GM23338 (cell line): ENCODE measurements at regions not wholly inside any gene's neighbourhood (a gene's known extent, or its start where the extent isn't known, plus 50 kb on each side); places are given as distances from the start of the nearest gene placed in this dataset.

ENCODE experiments used
- ATAC-seq: fragments of 200-7000 bp; cut with Tn5 transposase; 3 replicates; pipeline ENCODE4 v1.9.1; 2020
- DNase-seq: peaks from one replicate; pipeline ENCODE4 v3.0.0-alpha.2; 2015; ENCODE audit warnings: low spot score
- H2AFZ ChIP-seq: fragments of 200-600 bp; sonication (generic); 2 replicates; pipeline ENCODE4 v1.8.0; 2016; ENCODE audit warnings: antibody characterized with exemption, mild to moderate bottlenecking, moderate library complexity
- H3F3A ChIP-seq: fragments of 200-600 bp; sonication (generic); replicated peaks from 2 replicates; pipeline ENCODE4 v1.8.0; 2017; ENCODE audit warnings: antibody characterized with exemption, mixed run types, low read depth
- H3K27ac ChIP-seq: fragments of 200-600 bp; sonication (generic); 2 replicates; pipeline ENCODE4 v1.6.1; 2016; ENCODE audit warnings: low read depth
- H3K27me3 ChIP-seq: fragments of 200-600 bp; sonication (generic); 2 replicates; pipeline ENCODE4 v1.8.0; 2016; ENCODE audit warnings: mild to moderate bottlenecking, mixed run types, moderate library complexity; ENCODE audit not compliant: insufficient read depth
- H3K36me3 ChIP-seq: fragments of 200-600 bp; sonication (generic); 2 replicates; pipeline ENCODE4 v1.8.0; 2016; ENCODE audit warnings: mild to moderate bottlenecking; ENCODE audit not compliant: insufficient read depth
- H3K4me1 ChIP-seq: fragments of 200-600 bp; sonication (generic); 2 replicates; pipeline ENCODE4 v1.8.0; 2016; ENCODE audit warnings: mild to moderate bottlenecking, moderate library complexity; ENCODE audit not compliant: insufficient read depth
- H3K4me2 ChIP-seq: fragments of 200-600 bp; sonication (generic); 2 replicates; pipeline ENCODE4 v1.7.1; 2017; ENCODE audit warnings: mixed run types
- H3K4me3 ChIP-seq: fragments of 200-600 bp; sonication (generic); 2 replicates; pipeline ENCODE4 v1.6.1; 2016; ENCODE audit warnings: mixed run types
- H3K79me2 ChIP-seq: fragments of 200-600 bp; sonication (generic); replicated peaks from 2 replicates; pipeline ENCODE4 v1.8.0; 2017; ENCODE audit warnings: mild to moderate bottlenecking; ENCODE audit not compliant: insufficient read depth
- H3K9me2 ChIP-seq: fragments of 200-600 bp; sonication (generic); 2 replicates; pipeline ENCODE4 v1.8.0; 2017; ENCODE audit not compliant: insufficient read depth
- H4K20me1 ChIP-seq: fragments of 200-600 bp; sonication (generic); replicated peaks from 2 replicates; pipeline ENCODE4 v1.8.0; 2017; ENCODE audit warnings: mild to moderate bottlenecking; ENCODE audit not compliant: insufficient read depth
- H3K27ac Mint-ChIP-seq: 2 replicates; pipeline ENCODE4 v1.8.0; 2020; ENCODE audit warnings: inconsistent platforms, mild to moderate bottlenecking, moderate library complexity, mixed read lengths
- H3K27me3 Mint-ChIP-seq: 3 replicates; pipeline ENCODE4 v1.8.0; 2022; ENCODE audit warnings: low read depth, mild to moderate bottlenecking, moderate library complexity, mixed read lengths, inconsistent platforms; ENCODE audit not compliant: insufficient read depth, poor library complexity
- H3K36me3 Mint-ChIP-seq: 3 replicates; pipeline ENCODE4 v1.8.0; 2021; ENCODE audit warnings: low read depth, mild to moderate bottlenecking, inconsistent platforms, moderate library complexity, mixed read lengths
- H3K4me1 Mint-ChIP-seq: 3 replicates; pipeline ENCODE4 v1.8.0; 2020; ENCODE audit warnings: mild to moderate bottlenecking, inconsistent platforms, mixed read lengths
- H3K4me3 Mint-ChIP-seq: 3 replicates; pipeline ENCODE4 v1.8.0; 2021; ENCODE audit warnings: moderate library complexity, mild to moderate bottlenecking, inconsistent platforms, mixed read lengths
- H3K9me3 Mint-ChIP-seq: 3 replicates; pipeline ENCODE4 v1.8.0; 2020; ENCODE audit warnings: moderate library complexity, mild to moderate bottlenecking, inconsistent platforms, mixed read lengths
- CREB1 ChIP-seq: fragments of 250-450 bp; sonication (Bioruptor Pico); IDR thresholded peaks from 2 replicates; pipeline ENCODE4 v1.5.0; 2020; ENCODE audit warnings: low read depth, mild to moderate bottlenecking, moderate library complexity
- EZH2 ChIP-seq: fragments of 200-600 bp; sonication (generic); IDR thresholded peaks from one replicate; pipeline ENCODE4 v1.8.0; 2017; ENCODE audit warnings: antibody characterized with exemption, mild to moderate bottlenecking, low read depth; ENCODE audit not compliant: unreplicated experiment
- EZH2phosphoT487 ChIP-seq: fragments of 200-600 bp; sonication (generic); IDR thresholded peaks from one replicate; pipeline ENCODE4 v1.8.1; 2018; ENCODE audit warnings: antibody characterized with exemption; ENCODE audit not compliant: unreplicated experiment
- JUNB ChIP-seq: IDR thresholded peaks from one replicate; pipeline ENCODE4 v1.6.1; 2016; ENCODE audit warnings: antibody characterized with exemption; ENCODE audit not compliant: unreplicated experiment
- NANOG ChIP-seq: IDR thresholded peaks from 2 replicates; pipeline ENCODE4 v1.6.1; 2016; ENCODE audit warnings: antibody characterized with exemption, borderline replicate concordance
- POLR2AphosphoS5 ChIP-seq: IDR thresholded peaks from 2 replicates; pipeline ENCODE4 v1.6.1; 2016; ENCODE audit warnings: antibody characterized with exemption, low read depth
- STAT1 ChIP-seq: IDR thresholded peaks from one replicate; pipeline ENCODE4 v1.6.1; 2016; ENCODE audit warnings: antibody characterized with exemption; ENCODE audit not compliant: unreplicated experiment
- ZNF114 ChIP-seq: fragments of 250-450 bp; sonication (Bioruptor Pico); IDR thresholded peaks from 2 replicates; pipeline ENCODE4 v1.5.0; 2020; ENCODE audit warnings: mild to moderate bottlenecking, moderate library complexity
- ZNF331 ChIP-seq: fragments of 250-450 bp; sonication (Bioruptor Pico); IDR thresholded peaks from 2 replicates; pipeline ENCODE4 v1.5.0; 2020; ENCODE audit warnings: low read depth, mild to moderate bottlenecking, moderate library complexity
- TF ChIP-seq, protein P1 (sequence below): IDR thresholded peaks from one replicate; pipeline ENCODE4 v1.6.1; 2018; ENCODE audit warnings: antibody characterized with exemption; ENCODE audit not compliant: unreplicated experiment
- TF ChIP-seq, protein P2 (sequence below), 2 experiments: fragments of 200-600 bp in 1 of 2; sonication (generic) in 1 of 2; conservative IDR thresholded peaks; 2 replicates each; pipeline versions ENCODE4 v1.5.1 to v1.6.1; 2016 to 2017; ENCODE audit warnings: antibody characterized with exemption in 2 of 2, low read depth in 2 of 2, mild to moderate bottlenecking in 2 of 2, moderate library complexity in 1 of 2
- TF ChIP-seq, protein P3 (sequence below): IDR thresholded peaks from 2 replicates; pipeline ENCODE4 v1.6.1; 2016; ENCODE audit warnings: antibody characterized with exemption

DNA sequence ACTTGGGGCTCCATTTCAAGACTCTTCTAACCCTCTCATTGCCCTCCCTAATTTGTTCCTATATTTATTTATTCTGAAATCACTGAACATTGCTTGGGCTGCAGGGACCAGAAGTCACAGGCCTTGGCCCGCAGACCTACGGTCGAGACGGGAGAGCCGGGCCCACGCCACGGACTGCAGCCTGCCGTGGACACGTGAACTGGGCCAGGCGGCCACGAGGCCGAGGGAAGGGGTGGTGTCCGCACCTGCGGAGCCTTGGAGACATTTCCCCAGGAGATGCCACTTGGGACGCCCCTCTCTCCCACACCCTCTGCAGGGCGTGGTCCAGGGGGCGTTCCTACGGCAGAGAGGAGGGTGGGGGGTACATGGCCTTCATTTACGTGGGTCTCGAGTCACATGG is 463.9 kb downstream of the ICE1 start (continued):
- TF ChIP-seq, protein P1, sequence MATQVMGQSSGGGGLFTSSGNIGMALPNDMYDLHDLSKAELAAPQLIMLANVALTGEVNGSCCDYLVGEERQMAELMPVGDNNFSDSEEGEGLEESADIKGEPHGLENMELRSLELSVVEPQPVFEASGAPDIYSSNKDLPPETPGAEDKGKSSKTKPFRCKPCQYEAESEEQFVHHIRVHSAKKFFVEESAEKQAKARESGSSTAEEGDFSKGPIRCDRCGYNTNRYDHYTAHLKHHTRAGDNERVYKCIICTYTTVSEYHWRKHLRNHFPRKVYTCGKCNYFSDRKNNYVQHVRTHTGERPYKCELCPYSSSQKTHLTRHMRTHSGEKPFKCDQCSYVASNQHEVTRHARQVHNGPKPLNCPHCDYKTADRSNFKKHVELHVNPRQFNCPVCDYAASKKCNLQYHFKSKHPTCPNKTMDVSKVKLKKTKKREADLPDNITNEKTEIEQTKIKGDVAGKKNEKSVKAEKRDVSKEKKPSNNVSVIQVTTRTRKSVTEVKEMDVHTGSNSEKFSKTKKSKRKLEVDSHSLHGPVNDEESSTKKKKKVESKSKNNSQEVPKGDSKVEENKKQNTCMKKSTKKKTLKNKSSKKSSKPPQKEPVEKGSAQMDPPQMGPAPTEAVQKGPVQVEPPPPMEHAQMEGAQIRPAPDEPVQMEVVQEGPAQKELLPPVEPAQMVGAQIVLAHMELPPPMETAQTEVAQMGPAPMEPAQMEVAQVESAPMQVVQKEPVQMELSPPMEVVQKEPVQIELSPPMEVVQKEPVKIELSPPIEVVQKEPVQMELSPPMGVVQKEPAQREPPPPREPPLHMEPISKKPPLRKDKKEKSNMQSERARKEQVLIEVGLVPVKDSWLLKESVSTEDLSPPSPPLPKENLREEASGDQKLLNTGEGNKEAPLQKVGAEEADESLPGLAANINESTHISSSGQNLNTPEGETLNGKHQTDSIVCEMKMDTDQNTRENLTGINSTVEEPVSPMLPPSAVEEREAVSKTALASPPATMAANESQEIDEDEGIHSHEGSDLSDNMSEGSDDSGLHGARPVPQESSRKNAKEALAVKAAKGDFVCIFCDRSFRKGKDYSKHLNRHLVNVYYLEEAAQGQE: no peak
- TF ChIP-seq JUNB (no peak), POLR2AphosphoS5 (no peak), EZH2phosphoT487 (no peak), NANOG (no peak), ZNF114 (CRISPR knock-in tag) (no peak)

DNA sequence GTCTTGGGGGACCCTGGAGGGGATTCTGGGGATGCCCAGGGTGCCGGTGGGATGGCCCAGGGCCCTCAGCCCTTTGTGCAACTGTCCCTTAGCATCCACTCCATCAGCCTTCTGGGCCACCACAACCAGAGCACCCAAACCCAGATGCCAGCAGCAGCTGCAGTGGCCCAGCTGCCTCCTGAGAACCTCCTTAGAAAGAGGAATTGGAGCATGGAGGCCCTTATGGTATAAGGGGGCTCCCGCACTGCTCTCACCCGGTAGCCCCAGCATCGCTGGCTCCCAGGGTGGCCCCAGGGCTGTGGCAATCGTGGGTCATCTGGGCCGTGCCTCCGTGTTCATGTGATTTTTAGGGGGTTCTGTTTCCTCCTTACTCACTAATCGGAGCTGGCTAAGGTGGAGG is 463.3 kb downstream of the ICE1 start:
- Mint-ChIP-seq H3K4me1 (no peaks in the 10 kb centered on the region), H3K4me3 (no peak overlapping the region), H3K27me3 (peaks cover 6% of the 10 kb centered on the region), H3K9me3 (no peaks in the 10 kb centered on the region), H3K27ac (no peak overlapping the region), H3K36me3 (no peaks in the 10 kb centered on the region)
- Histone ChIP-seq H3K36me3 (no peaks in the 10 kb centered on the region), H3K4me3 (no peak overlapping the region), H3K4me1 (no peaks in the 10 kb centered on the region), H3K79me2 (no peaks in the 10 kb centered on the region), H3K4me2 (no peak overlapping the region), H3K27me3 (peaks cover 7% of the 10 kb centered on the region; the same call in 1 of the 2 replicates), H4K20me1 (no peaks in the 10 kb centered on the region), H3F3A (no peaks in the 10 kb centered on the region), H3K9me2 (no peaks in the 10 kb centered on the region), H2AFZ (no peak overlapping the region), H3K27ac (no peak overlapping the region)
- DNase-seq (no peak), ATAC-seq (no peak)
- TF ChIP-seq EZH2 (no peak), POLR2AphosphoS5 (no peak), STAT1 (no peak), CREB1 (CRISPR knock-in tag) (no peak), JUNB (no peak), ZNF331 (CRISPR knock-in tag) (no peak)
- TF ChIP-seq, protein P2, sequence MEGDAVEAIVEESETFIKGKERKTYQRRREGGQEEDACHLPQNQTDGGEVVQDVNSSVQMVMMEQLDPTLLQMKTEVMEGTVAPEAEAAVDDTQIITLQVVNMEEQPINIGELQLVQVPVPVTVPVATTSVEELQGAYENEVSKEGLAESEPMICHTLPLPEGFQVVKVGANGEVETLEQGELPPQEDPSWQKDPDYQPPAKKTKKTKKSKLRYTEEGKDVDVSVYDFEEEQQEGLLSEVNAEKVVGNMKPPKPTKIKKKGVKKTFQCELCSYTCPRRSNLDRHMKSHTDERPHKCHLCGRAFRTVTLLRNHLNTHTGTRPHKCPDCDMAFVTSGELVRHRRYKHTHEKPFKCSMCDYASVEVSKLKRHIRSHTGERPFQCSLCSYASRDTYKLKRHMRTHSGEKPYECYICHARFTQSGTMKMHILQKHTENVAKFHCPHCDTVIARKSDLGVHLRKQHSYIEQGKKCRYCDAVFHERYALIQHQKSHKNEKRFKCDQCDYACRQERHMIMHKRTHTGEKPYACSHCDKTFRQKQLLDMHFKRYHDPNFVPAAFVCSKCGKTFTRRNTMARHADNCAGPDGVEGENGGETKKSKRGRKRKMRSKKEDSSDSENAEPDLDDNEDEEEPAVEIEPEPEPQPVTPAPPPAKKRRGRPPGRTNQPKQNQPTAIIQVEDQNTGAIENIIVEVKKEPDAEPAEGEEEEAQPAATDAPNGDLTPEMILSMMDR (conservative IDR thresholded peaks at IDR 0.05; ENCODE audit: low read depth in 2 of 2): no peak
- TF ChIP-seq, protein P1: no peak
- TF ChIP-seq, protein P3, sequence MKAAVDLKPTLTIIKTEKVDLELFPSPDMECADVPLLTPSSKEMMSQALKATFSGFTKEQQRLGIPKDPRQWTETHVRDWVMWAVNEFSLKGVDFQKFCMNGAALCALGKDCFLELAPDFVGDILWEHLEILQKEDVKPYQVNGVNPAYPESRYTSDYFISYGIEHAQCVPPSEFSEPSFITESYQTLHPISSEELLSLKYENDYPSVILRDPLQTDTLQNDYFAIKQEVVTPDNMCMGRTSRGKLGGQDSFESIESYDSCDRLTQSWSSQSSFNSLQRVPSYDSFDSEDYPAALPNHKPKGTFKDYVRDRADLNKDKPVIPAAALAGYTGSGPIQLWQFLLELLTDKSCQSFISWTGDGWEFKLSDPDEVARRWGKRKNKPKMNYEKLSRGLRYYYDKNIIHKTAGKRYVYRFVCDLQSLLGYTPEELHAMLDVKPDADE: no peak
